DND-41 (cell line): ENCODE measurements at regions not wholly inside any gene's neighbourhood (a gene's known extent, or its start where the extent isn't known, plus 50 kb on each side); places are given as distances from the start of the nearest gene placed in this dataset.

Experiments
- EZH2 ChIP-seq: IDR thresholded peaks from 3 replicates; pipeline ENCODE4 v1.6.1; 2012; ENCODE audit warnings: borderline replicate concordance, low read depth, mild to moderate bottlenecking, moderate library complexity, low read length, inconsistent platforms; ENCODE audit not compliant: severe bottlenecking
- TF ChIP-seq, protein P1 (sequence below): IDR thresholded peaks from 2 replicates; pipeline ENCODE4 v1.5.1; 2012; ENCODE audit warnings: borderline replicate concordance, low read length, moderate library complexity, mild to moderate bottlenecking; ENCODE audit not compliant: poor library complexity, severe bottlenecking; ENCODE audit errors: extremely low read depth

GRCh38 chr10:31153161-31153560 lies 121.5 kb upstream of the ZNF438 start:
- TF ChIP-seq, protein P1, sequence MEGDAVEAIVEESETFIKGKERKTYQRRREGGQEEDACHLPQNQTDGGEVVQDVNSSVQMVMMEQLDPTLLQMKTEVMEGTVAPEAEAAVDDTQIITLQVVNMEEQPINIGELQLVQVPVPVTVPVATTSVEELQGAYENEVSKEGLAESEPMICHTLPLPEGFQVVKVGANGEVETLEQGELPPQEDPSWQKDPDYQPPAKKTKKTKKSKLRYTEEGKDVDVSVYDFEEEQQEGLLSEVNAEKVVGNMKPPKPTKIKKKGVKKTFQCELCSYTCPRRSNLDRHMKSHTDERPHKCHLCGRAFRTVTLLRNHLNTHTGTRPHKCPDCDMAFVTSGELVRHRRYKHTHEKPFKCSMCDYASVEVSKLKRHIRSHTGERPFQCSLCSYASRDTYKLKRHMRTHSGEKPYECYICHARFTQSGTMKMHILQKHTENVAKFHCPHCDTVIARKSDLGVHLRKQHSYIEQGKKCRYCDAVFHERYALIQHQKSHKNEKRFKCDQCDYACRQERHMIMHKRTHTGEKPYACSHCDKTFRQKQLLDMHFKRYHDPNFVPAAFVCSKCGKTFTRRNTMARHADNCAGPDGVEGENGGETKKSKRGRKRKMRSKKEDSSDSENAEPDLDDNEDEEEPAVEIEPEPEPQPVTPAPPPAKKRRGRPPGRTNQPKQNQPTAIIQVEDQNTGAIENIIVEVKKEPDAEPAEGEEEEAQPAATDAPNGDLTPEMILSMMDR: no peak
- TF ChIP-seq EZH2: no peak
